ENCODE measurements at regions not wholly inside any gene's neighbourhood (a gene's known extent, or its start where the extent isn't known, plus 50 kb on each side); places are given as distances from the start of the nearest gene placed in this dataset.

DNA sequence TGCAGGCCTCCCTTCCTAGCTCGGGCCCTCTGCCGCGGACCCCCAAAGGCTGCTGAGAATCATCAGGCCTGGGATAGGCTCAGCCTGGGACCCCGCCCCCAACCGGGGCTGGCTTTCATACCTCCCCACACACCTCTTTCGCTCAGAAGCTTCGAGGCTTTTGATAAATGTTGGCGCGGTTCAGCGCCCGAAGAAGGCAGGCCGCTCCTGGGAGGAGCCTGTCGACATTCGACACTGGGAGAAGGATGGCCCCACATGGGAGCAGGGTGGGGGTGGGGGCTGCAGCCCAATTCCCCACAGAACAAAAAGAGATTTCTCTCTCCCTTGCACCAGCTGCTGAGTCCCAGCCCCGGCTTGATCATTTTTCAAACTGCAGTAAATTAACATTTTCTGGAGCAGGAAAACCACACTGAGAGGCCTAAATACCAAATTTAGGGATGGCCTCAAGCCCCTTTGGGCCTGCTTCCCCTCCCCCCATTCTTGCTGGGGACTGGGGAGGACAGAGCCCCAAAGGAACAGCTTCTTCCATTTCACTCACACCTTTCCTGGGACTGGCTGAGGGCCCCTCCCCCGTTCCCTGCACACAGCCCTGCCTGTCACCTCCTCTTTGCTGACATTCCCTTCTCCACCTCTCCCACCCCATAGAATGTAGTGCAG, 112.9 kb upstream of the PJA1 start:
- no peak for DNase-seq (ENCODE audit: low read depth in 2 of 2)

- DNase-seq (ENCODE audit: low read depth in 2 of 2) = no peak
Measured at GRCh38 chrX:69277369-69277990, 112.2 kb upstream of the PJA1 start.

GRCh38 chrX:69268611-69269010, 103.4 kb upstream of the PJA1 start:
- DNase-seq (ENCODE audit: low read depth in 2 of 2) = no peak

GRCh38 chrX:69264158-69264581, 98.9 kb upstream of the PJA1 start:
- no peak for DNase-seq (ENCODE audit: low read depth in 2 of 2)

- no peak for DNase-seq (ENCODE audit: low read depth in 2 of 2)
Measured at GRCh38 chrX:69263251-69263820, 98.1 kb upstream of the PJA1 start.

DNA sequence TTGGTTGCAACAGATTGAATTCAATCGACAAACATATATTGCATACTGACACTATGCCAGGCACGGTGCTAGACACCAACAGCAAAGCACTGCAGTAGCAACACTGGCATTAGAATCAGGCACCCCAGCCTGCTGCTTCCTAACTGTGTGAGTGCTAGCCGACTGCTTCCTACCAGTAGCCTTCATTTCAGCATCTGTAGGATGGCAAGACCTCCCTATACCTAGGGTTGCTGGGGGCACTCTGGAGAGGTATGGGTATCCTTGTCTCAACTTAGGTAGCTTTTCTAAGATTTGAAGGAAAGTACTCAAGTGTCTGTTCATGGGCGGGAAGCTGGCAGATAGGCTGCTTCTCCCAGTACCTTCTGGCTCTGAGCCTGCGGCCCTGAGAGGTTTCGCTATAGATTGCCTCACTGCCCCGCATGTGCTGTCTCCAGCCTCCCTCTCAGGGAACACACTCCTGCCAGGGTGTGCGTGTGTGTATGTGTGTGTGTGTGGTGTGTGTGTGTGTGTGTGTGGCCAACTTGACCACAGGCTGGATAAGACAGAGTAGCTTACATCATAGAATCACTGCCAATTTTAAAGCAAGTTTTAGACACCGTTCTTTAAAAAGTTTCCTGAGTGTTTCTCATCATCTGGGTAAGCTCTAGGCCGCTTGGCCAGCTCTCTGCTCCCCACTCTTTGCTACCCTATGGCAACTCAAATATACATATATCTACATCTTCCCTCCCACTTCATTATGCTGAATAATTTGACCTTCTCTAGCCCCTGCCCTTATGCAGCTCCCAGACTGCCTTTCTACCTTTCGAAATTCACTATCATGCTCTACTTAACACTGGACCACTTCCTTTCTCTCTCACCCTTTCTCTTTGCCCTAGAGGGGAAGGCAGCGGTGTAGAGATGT, 97.0 kb upstream of the PJA1 start:
- no peak for DNase-seq (ENCODE audit: low read depth in 2 of 2)

GRCh38 chrX:69260169-69260568, 94.9 kb upstream of the PJA1 start:
- no peak for DNase-seq (ENCODE audit: low read depth in 2 of 2)

GRCh38 chrX:69258893-69259292, 93.6 kb upstream of the PJA1 start:
- DNase-seq (ENCODE audit: low read depth in 2 of 2) = no peak

- no peak for DNase-seq (ENCODE audit: low read depth in 2 of 2)
Measured at GRCh38 chrX:69257499-69258127, 92.4 kb upstream of the PJA1 start.

DNA sequence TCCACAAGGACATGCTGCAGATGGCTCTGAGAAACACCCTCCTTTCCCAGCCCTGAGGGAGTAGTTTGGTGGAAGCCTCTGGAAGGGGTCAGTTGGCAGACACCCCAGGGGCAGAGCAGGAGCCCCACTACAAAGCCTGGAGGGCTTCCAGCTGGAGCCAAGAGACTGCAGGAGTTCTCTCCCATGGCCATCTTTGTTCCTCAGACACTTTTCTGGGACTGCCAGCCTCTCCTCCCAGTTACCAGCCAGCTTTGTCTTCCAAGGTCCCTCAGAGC, 91.0 kb upstream of the PJA1 start:
- DNase-seq (ENCODE audit: low read depth in 2 of 2) = no peak

DNA sequence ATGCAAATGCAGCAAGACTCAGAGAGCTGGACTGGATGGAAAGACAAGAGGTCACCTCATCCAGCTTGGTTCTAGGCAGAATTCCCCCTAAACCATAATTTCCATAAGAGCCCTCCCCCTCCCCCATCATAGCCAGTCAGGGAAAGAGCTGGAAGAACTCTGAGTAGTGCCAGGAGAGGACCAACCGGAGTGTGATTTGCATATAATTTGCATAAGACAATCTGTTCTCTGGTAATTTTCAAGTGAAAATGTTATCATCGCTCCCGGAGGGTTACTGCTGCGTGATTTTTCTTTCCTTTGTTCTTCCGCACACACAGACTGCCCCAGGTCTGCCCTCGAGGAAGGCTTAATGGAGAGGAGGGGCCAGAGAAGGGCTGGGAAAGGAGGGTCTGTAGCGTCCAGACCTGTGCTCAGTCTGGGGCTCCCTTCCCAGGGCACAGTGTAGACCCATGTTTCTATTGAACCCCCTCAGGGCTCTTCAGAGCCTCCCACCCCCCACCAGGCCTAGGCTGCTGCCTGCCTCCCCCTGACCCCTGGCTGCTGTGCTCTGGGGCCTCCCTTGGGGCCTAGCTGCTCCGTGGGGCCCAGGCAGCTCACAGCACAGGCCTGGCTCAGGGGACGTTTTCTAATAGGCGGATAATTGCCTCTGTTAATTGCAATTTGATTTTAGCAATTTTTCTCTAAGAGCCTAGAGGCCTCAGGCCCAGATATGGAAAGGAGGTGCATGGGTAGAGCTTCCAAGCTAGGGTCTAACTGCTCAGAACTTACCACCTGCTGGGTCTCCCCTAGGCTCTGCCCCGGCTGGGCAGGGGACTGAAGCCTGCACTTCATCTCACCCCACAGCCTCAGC, 90.4 kb upstream of the PJA1 start:
- no peak for DNase-seq (ENCODE audit: low read depth in 2 of 2)

DNA sequence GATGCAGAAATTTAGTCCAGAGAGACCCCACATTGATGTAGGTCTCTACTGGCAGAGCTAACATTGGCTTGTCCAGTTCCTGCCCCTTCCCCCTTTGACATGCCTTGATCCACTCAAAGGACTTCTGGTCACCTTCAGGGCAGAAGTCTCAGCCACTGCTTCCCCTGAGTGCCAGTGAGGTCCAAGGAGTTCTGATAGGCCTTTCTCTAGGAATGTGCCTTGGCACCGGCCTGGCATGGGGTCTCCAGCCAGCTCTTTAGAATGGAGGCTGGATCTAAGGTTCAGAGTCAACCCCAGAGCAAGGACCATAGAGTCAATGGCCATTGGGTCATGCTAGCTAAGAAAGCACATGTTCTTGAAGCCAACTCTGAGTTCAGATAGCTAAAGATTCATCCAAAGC, 88.6 kb upstream of the PJA1 start:
- no peak for DNase-seq (ENCODE audit: low read depth in 2 of 2)

DNA sequence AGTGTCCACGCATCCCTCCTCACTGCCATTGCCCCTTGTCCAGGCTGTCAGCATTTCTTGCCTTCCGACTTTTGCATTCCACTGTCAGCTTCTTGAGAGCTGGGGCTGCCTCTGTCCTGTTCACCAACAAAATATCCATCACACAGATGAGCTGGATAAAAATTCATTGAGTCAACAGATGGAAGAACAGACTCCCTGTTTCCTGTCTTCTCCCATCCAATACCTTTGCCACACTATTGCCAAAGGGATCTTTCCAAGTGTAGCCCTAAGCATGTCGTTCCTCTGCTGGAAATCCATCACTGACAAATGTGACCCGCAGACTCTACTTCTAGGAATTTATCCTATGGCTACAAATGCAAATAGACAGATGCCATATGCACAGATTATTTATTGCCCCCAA, 78.0 kb upstream of the PJA1 start:
- DNase-seq (ENCODE audit: low read depth in 2 of 2) = no peak

- DNase-seq (ENCODE audit: low read depth in 2 of 2) = no peak
Measured at GRCh38 chrX:69238887-69239231, 73.6 kb upstream of the PJA1 start.

GRCh38 chrX:69238114-69238886, 73.0 kb upstream of the PJA1 start:
- no peak for DNase-seq (ENCODE audit: low read depth in 2 of 2)

GRCh38 chrX:69237236-69237635, 72.0 kb upstream of the PJA1 start:
- DNase-seq (ENCODE audit: low read depth in 2 of 2) = no peak

GRCh38 chrX:69236641-69237040, 71.4 kb upstream of the PJA1 start:
- DNase-seq (ENCODE audit: low read depth in 2 of 2) = no peak

DNA sequence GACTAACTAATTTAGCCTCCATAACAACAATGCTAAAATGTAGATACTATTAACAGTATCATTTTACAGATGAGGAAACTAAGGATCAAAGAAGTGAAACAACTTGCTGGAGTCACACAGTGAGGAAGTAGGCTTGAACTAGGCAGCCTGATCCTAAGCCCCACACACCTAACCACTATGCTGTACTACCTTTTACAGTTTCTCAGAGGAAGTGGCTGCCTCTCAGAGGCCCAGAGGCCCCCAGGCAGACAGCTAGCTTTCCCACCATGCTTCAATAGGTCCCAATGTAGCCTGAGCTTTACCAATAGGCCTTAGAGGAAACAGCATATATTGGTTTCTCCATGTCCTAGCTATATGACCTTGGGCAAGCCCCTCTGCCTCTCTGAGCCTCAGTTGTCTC, 69.4 kb upstream of the PJA1 start:
- no peak for DNase-seq (ENCODE audit: low read depth in 2 of 2)

- DNase-seq (ENCODE audit: low read depth in 2 of 2) = no peak
Measured at GRCh38 chrX:69232945-69233344, 67.7 kb upstream of the PJA1 start.

DNA sequence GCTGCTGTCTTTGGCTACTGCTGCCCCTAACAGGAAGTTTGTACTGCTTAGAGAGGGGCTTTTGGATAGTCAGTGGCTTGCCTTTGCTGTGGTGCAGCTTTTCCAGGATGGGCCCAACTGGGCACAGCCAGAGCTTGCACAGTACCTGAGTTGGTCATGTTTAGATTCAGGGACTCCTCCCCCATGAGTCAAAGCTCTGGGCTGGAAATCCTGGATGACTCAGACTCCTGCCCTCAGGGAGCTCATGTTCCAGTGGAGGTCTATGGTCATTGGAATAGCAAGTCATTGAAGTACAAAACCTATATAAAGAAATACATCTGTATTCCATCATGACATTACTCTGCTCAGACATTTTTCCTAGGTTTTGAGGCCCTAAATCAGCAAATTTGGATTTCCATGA, 66.7 kb upstream of the PJA1 start:
- no peak for DNase-seq (ENCODE audit: low read depth in 2 of 2)

GRCh38 chrX:69229436-69229835, 64.2 kb upstream of the PJA1 start:
- DNase-seq (ENCODE audit: low read depth in 2 of 2) = no peak

Data from stimulated activated CD8-positive, alpha-beta memory T cell treated with anti-CD3 and anti-CD28 coated beads, Interleukin-7, amount 100 ng/mL, for 4 hours (primary cell).